SK-N-MC (cell line): ENCODE measurements at regions not wholly inside any gene's neighbourhood (a gene's known extent, or its start where the extent isn't known, plus 50 kb on each side); places are given as distances from the start of the nearest gene placed in this dataset.

ENCODE experiments used
- EZH2 ChIP-seq: fragments of 200-600 bp; sonication (generic); IDR thresholded peaks from one replicate; pipeline ENCODE4 v1.6.1; 2017; ENCODE audit warnings: antibody characterized with exemption
- FOXP2 ChIP-seq: optimal IDR thresholded peaks from 2 replicates; pipeline ENCODE3; 2011; ENCODE audit warnings: mild to moderate bottlenecking, moderate library complexity; ENCODE audit not compliant: insufficient read depth; ENCODE audit errors: extremely low read length, control extremely low read depth
- POLR2AphosphoS5 ChIP-seq: IDR thresholded peaks from 2 replicates; pipeline ENCODE4 v1.6.1; 2012; ENCODE audit warnings: mild to moderate bottlenecking, low read depth, low read length, borderline replicate concordance

DNA sequence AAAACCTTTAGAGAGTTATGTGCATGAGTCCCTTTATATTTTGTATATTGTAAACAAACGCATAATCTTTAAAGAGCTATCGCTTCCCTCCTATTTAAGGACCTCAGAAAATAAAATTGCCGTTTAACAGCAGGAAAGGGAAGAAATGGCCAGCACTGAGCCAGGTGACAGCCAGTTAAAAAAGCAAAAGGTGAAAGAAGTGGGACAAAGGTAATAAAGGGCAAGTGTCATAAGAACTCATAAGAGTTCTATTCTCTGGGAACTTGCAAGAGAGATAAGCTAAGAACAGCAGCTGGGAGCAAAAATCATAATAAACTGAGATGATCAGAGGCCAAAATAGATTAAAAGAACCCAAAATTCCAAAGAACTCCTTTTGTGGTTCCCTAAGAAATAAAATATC is 520.9 kb upstream of the PKN2 start:
- no peak for TF ChIP-seq POLR2AphosphoS5
- no peak for TF ChIP-seq EZH2
- TF ChIP-seq FOXP2: no peak
